Neural cell (in vitro differentiated cells): ENCODE measurements at regions not wholly inside any gene's neighbourhood (a gene's known extent, or its start where the extent isn't known, plus 50 kb on each side); places are given as distances from the start of the nearest gene placed in this dataset.

Experiments
- H2AFZ ChIP-seq: fragments of 200-600, 300-800 bp; sonication (generic), shearing (Covaris generic); 2 replicates; pipeline ENCODE4 v1.6.0; 2014; ENCODE audit warnings: low read depth, mild to moderate bottlenecking, antibody characterized with exemption, low read length, moderate library complexity
- H3F3A ChIP-seq: fragments of 200-600 bp; shearing (Covaris generic); 2 replicates; pipeline ENCODE4 v1.6.1; 2016; ENCODE audit warnings: mild to moderate bottlenecking, moderate library complexity, mixed read lengths, antibody characterized with exemption, low read length; ENCODE audit not compliant: insufficient read depth, poor library complexity, severe bottlenecking
- H3K27ac ChIP-seq: fragments of 200-600, 300-800 bp; sonication (generic), shearing (Covaris generic); 2 replicates; pipeline ENCODE4 v1.5.1; 2014; ENCODE audit warnings: mild to moderate bottlenecking, low read length, moderate library complexity
- H3K27me3 ChIP-seq: fragments of 300-800, 200-600 bp; sonication (generic), shearing (Covaris generic); 2 replicates; pipeline ENCODE4 v1.6.0; 2014; ENCODE audit warnings: mild to moderate bottlenecking, low read depth, low read length, moderate library complexity; ENCODE audit not compliant: insufficient read depth
- H3K36me3 ChIP-seq: fragments of 300-800, 200-600 bp; sonication (generic), shearing (Covaris generic); 2 replicates; pipeline ENCODE4 v1.5.1; 2014; ENCODE audit warnings: mild to moderate bottlenecking, antibody characterized with exemption, low read length, moderate library complexity; ENCODE audit not compliant: insufficient read depth
- H3K4me2 ChIP-seq: fragments of 300-800, 200-600 bp; sonication (generic), shearing (Covaris generic); 2 replicates; pipeline ENCODE4 v1.6.0; 2014; ENCODE audit warnings: mild to moderate bottlenecking, low read length
- H3K4me3 ChIP-seq: fragments of 300-800, 200-600 bp; sonication (generic), shearing (Covaris generic); 2 replicates; pipeline ENCODE4 v1.5.1; 2014; ENCODE audit warnings: mild to moderate bottlenecking, low read length, moderate library complexity
- H3K79me2 ChIP-seq: fragments of 200-600 bp; shearing (Covaris generic); replicated peaks from 2 replicates; pipeline ENCODE4 v1.6.0; 2014; ENCODE audit warnings: mild to moderate bottlenecking, low read length, moderate library complexity; ENCODE audit not compliant: insufficient read depth
- H3K9ac ChIP-seq: fragments of 300-800, 200-600 bp; sonication (generic), shearing (Covaris generic); 2 replicates; pipeline ENCODE4 v1.6.1; 2016; ENCODE audit warnings: mild to moderate bottlenecking, low read length, mixed read lengths
- H3K9me2 ChIP-seq: fragments of 200-600 bp; shearing (Covaris generic); 2 replicates; pipeline ENCODE4 v1.6.1; 2016; ENCODE audit warnings: mild to moderate bottlenecking, low read length, mixed read lengths; ENCODE audit not compliant: insufficient read depth
- H3K9me3 ChIP-seq: fragments of 200-600, 300-800 bp; sonication (generic), shearing (Covaris generic); 2 replicates; pipeline ENCODE4 v1.6.1; 2016; ENCODE audit warnings: mild to moderate bottlenecking, mixed run types, low read length, moderate library complexity, mixed read lengths
- H4K20me1 ChIP-seq: fragments of 200-600 bp; shearing (Covaris generic); 2 replicates; pipeline ENCODE4 v1.6.1; 2016; ENCODE audit warnings: mild to moderate bottlenecking, mixed run types; ENCODE audit not compliant: insufficient read depth
- EP300 ChIP-seq: fragments of 450-650 bp; conservative IDR thresholded peaks from 2 replicates; pipeline ENCODE4 v1.6.1; 2014; ENCODE audit warnings: antibody characterized with exemption, mild to moderate bottlenecking, moderate library complexity; ENCODE audit not compliant: poor library complexity, severe bottlenecking
- EZH2 ChIP-seq: fragments of 200-600, 300-800 bp; shearing (Covaris generic), sonication (generic); IDR thresholded peaks from 2 replicates; pipeline ENCODE4 v1.6.1; 2014; ENCODE audit warnings: antibody characterized with exemption, low read length, borderline replicate concordance, mild to moderate bottlenecking; ENCODE audit not compliant: insufficient read depth, poor library complexity, severe bottlenecking
- MXI1 ChIP-seq: fragments of 450-650 bp; conservative IDR thresholded peaks from 2 replicates; pipeline ENCODE4 v1.6.1; 2014; ENCODE audit warnings: antibody characterized with exemption, mild to moderate bottlenecking; ENCODE audit not compliant: poor library complexity, severe bottlenecking
- POLR2AphosphoS5 ChIP-seq: IDR thresholded peaks from 2 replicates; pipeline ENCODE4 v1.6.1; 2012
- RAD21 ChIP-seq: fragments of 450-650 bp; conservative IDR thresholded peaks from 2 replicates; pipeline ENCODE4 v1.6.1; 2014; ENCODE audit warnings: antibody characterized with exemption, mild to moderate bottlenecking, moderate library complexity
- SMC3 ChIP-seq: fragments of 450-650 bp; conservative IDR thresholded peaks from 2 replicates; pipeline ENCODE4 v1.6.1; 2014; ENCODE audit warnings: antibody characterized with exemption, mild to moderate bottlenecking, moderate library complexity; ENCODE audit not compliant: poor library complexity
- TAF1 ChIP-seq: IDR thresholded peaks from 2 replicates; pipeline ENCODE4 v1.6.1; 2012; ENCODE audit warnings: low read depth
- TF ChIP-seq, protein P1 (sequence below): fragments of 450-650 bp; IDR thresholded peaks from 2 replicates; pipeline ENCODE4 v1.5.1; 2014; ENCODE audit warnings: antibody characterized with exemption, mild to moderate bottlenecking, moderate library complexity; ENCODE audit not compliant: poor library complexity, severe bottlenecking
- TF ChIP-seq, protein P2 (sequence below): IDR thresholded peaks from 2 replicates; pipeline ENCODE4 v1.6.1; 2012; ENCODE audit warnings: borderline replicate concordance

DNA sequence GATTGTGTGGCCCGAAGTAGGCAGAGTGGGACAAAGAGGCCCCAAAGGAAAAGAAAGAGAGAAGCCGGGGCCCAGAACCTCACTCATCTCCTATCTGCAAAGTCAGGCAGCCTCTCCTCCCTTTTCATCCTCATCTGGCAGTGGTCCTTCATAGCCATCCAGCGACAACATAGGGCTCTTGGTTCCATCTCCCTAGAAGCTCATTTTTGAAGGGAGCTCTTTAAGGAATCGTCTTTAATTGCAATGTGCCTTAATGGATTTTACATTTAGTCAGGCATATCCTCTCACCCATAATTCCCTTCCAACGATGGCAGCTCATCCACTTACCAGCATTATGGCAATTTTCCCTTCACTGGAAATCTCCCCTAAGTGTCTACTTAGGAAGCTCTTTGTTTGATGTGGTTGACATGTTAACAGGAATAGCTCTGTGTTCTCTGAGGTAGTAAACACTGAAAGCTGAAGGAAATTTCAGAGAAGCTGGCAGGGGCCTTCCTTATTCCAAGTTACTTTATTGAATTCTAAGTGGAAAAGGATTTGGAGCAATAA lies 780.6 kb downstream of the TSN start:
- no peak overlapping the region for H3K4me2 ChIP-seq
- TF ChIP-seq MXI1 (no peak), RAD21 (peak; percentile 67), EP300 (peak; percentile 100), SMC3 (peak; percentile 64), POLR2AphosphoS5 (peak; percentile 100), TAF1 (peak; percentile 58), EZH2 (no peak)
- TF ChIP-seq, protein P1, sequence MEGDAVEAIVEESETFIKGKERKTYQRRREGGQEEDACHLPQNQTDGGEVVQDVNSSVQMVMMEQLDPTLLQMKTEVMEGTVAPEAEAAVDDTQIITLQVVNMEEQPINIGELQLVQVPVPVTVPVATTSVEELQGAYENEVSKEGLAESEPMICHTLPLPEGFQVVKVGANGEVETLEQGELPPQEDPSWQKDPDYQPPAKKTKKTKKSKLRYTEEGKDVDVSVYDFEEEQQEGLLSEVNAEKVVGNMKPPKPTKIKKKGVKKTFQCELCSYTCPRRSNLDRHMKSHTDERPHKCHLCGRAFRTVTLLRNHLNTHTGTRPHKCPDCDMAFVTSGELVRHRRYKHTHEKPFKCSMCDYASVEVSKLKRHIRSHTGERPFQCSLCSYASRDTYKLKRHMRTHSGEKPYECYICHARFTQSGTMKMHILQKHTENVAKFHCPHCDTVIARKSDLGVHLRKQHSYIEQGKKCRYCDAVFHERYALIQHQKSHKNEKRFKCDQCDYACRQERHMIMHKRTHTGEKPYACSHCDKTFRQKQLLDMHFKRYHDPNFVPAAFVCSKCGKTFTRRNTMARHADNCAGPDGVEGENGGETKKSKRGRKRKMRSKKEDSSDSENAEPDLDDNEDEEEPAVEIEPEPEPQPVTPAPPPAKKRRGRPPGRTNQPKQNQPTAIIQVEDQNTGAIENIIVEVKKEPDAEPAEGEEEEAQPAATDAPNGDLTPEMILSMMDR, result peak; percentile 47
- TF ChIP-seq, protein P2, sequence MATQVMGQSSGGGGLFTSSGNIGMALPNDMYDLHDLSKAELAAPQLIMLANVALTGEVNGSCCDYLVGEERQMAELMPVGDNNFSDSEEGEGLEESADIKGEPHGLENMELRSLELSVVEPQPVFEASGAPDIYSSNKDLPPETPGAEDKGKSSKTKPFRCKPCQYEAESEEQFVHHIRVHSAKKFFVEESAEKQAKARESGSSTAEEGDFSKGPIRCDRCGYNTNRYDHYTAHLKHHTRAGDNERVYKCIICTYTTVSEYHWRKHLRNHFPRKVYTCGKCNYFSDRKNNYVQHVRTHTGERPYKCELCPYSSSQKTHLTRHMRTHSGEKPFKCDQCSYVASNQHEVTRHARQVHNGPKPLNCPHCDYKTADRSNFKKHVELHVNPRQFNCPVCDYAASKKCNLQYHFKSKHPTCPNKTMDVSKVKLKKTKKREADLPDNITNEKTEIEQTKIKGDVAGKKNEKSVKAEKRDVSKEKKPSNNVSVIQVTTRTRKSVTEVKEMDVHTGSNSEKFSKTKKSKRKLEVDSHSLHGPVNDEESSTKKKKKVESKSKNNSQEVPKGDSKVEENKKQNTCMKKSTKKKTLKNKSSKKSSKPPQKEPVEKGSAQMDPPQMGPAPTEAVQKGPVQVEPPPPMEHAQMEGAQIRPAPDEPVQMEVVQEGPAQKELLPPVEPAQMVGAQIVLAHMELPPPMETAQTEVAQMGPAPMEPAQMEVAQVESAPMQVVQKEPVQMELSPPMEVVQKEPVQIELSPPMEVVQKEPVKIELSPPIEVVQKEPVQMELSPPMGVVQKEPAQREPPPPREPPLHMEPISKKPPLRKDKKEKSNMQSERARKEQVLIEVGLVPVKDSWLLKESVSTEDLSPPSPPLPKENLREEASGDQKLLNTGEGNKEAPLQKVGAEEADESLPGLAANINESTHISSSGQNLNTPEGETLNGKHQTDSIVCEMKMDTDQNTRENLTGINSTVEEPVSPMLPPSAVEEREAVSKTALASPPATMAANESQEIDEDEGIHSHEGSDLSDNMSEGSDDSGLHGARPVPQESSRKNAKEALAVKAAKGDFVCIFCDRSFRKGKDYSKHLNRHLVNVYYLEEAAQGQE, result peak; percentile 100
- peak overlapping the region; percentile 49 for H3K9ac ChIP-seq
- H3K27ac ChIP-seq, result peak overlapping the region; percentile 97
- H4K20me1 ChIP-seq, result no peaks in the 10 kb centered on the region
- no peaks in the 10 kb centered on the region for H3K27me3 ChIP-seq
- no peak overlapping the region for H3K4me3 ChIP-seq
- H3K79me2 ChIP-seq, result no peaks in the 10 kb centered on the region
- peaks cover 6% of the 10 kb centered on the region for H3F3A ChIP-seq
- no peaks in the 10 kb centered on the region for H3K36me3 ChIP-seq
- H3K9me3 ChIP-seq, result no peaks in the 10 kb centered on the region
- no peak overlapping the region for H2AFZ ChIP-seq
- H3K9me2 ChIP-seq, result no peaks in the 10 kb centered on the region

DNA sequence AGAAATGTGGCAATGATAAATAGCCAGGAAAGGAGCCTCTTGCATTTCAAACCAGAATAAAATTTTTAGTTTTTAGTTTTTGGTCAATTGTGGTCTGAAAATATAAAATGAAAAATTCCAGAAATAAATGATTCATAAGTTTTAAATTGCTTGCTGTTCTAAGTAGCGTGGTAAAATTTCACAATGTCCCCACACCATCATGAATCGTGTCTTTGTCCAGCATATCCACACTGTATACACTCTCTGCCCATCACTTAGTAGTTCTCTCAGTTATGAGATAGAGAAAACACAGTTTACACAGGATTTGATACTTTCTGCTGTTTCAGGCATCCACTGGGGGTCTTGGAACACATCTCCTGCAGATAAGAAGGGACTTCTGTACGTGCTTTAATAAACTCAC lies 783.9 kb downstream of the TSN start:
- Histone ChIP-seq H3K4me2 (no peak overlapping the region), H3K9me2 (no peaks in the 10 kb centered on the region), H3K36me3 (no peaks in the 10 kb centered on the region), H3F3A (peaks cover 6% of the 10 kb centered on the region), H3K9ac (no peak overlapping the region), H3K27ac (peak overlapping the region; percentile 97), H3K27me3 (no peaks in the 10 kb centered on the region), H2AFZ (no peak overlapping the region), H3K4me3 (no peak overlapping the region), H3K9me3 (no peaks in the 10 kb centered on the region), H3K79me2 (no peaks in the 10 kb centered on the region), H4K20me1 (no peaks in the 10 kb centered on the region)
- TF ChIP-seq POLR2AphosphoS5 (no peak), EZH2 (no peak), SMC3 (no peak), MXI1 (no peak), RAD21 (no peak), TAF1 (no peak), EP300 (no peak)
- TF ChIP-seq, protein P2, result no peak
- TF ChIP-seq, protein P1, result no peak
